HCT116 (cell line): ENCODE measurements at regions not wholly inside any gene's neighbourhood (a gene's known extent, or its start where the extent isn't known, plus 50 kb on each side); places are given as distances from the start of the nearest gene placed in this dataset.
"Not testable (repeated sequence)": the region's sequence is repeated elsewhere in the genome, so short reads cannot be mapped to it uniquely, and the experiment has no call there.

Source experiments
- ATAC-seq: fragments of 200-7000 bp; cut with Tn5 transposase; 2 replicates; pipeline ENCODE4 v1.9.1; 2020; ENCODE audit warnings: mild to moderate bottlenecking, moderate library complexity
- BruUV-seq: library from RNA; stranded (reverse); fragments of 400-500 nt; replicated peaks from 2 replicates; lab custom pipeline; 2021; lab: Mats Ljungman, UMichigan
- CTCF ChIA-PET: fragments of 300-600 bp; sonication (Branson Sonifier 250); formaldehyde crosslinking; loops from one replicate; lab custom pipeline; 2021; ENCODE audit warnings: antibody characterized with exemption; lab: Charles Lee
- POLR2A ChIA-PET: fragments of 300-600, 350-600 bp; sonication (Branson Sonifier 250); formaldehyde crosslinking; loops from one replicate; lab custom pipeline; 2021; ENCODE audit warnings: antibody characterized with exemption; lab: Charles Lee
- RAD21 ChIA-PET, 2 experiments: fragments of 300-600 bp; sonication (Branson Sonifier 250); formaldehyde crosslinking; loops; one replicate each; lab custom pipeline; 2023; ENCODE audit warnings: low total read pairs in 2 of 2; ENCODE audit not compliant: uncharacterized antibody in 2 of 2, unreplicated experiment in 2 of 2, low non-redundant PET in 1 of 2; lab: Charles Lee
- DNase-seq: peaks from one replicate; pipeline ENCODE4 v3.0.0-alpha.2; 2010; ENCODE audit warnings: low read depth, low spot score
- H2AFZ ChIP-seq: fragments of 200-600 bp; shearing (Covaris generic), sonication (generic); 2 replicates; pipeline ENCODE4 v1.6.1; 2017; ENCODE audit warnings: low read depth, mixed run types, mixed read lengths, antibody characterized with exemption, low read length; ENCODE audit not compliant: poor library complexity, severe bottlenecking
- H3K27ac ChIP-seq: 2 replicates; pipeline ENCODE4 v1.5.1; 2012; ENCODE audit warnings: low read depth, low read length
- H3K27me3 ChIP-seq: fragments of 200-600 bp; sonication (generic); 2 replicates; pipeline ENCODE4 v1.6.1; 2016; ENCODE audit warnings: mixed run types, low read length, mixed read lengths; ENCODE audit not compliant: insufficient read depth
- H3K36me3 ChIP-seq, 2 experiments: fragments of 200-500 bp in 1 of 2; fragments of 200-600 bp in 1 of 2; sonication (Bioruptor generic) in 1 of 2; sonication (generic) in 1 of 2; 2 replicates each; pipeline versions ENCODE4 v1.5.1 to v1.6.1; 2014 to 2016; ENCODE audit warnings: low read length in 2 of 2, inconsistent platforms in 1 of 2, mixed read lengths in 1 of 2, mixed run types in 1 of 2; ENCODE audit not compliant: insufficient read depth in 2 of 2, control insufficient read depth in 1 of 2
- H3K4me1 ChIP-seq, 2 experiments: fragments of 200-600 bp in 1 of 2; sonication (generic) in 1 of 2; 2 replicates each; pipeline versions ENCODE4 v1.5.1 to v1.6.1; 2012 to 2017; ENCODE audit warnings: low read length in 2 of 2, inconsistent platforms in 1 of 2, mild to moderate bottlenecking in 1 of 2, mixed read lengths in 1 of 2, mixed run types in 1 of 2, moderate library complexity in 1 of 2; ENCODE audit not compliant: insufficient read depth in 2 of 2, control insufficient read depth in 1 of 2
- H3K4me2 ChIP-seq: fragments of 200-600 bp; sonication (generic); 2 replicates; pipeline ENCODE4 v1.6.1; 2017; ENCODE audit warnings: mixed run types, low read length, mixed read lengths
- H3K4me3 ChIP-seq, 2 experiments: fragments of 200-600 bp in 1 of 2; sonication (generic) in 1 of 2; replicated peaks in 1 of 2; 2 replicates each; pipeline ENCODE4 v1.5.1; 2011 to 2016; ENCODE audit warnings: low read length in 2 of 2, control low read depth in 1 of 2, low read depth in 1 of 2, mild to moderate bottlenecking in 1 of 2, mixed read lengths in 1 of 2, mixed run types in 1 of 2
- H3K79me2 ChIP-seq: fragments of 200-600 bp; sonication (generic); 2 replicates; pipeline ENCODE4 v1.6.1; 2017; ENCODE audit warnings: mild to moderate bottlenecking, mixed run types, low read length, moderate library complexity, mixed read lengths; ENCODE audit not compliant: insufficient read depth
- H3K9ac ChIP-seq: fragments of 200-600 bp; sonication (generic); 2 replicates; pipeline ENCODE4 v1.6.1; 2016; ENCODE audit warnings: low read length, mixed read lengths
- H3K9me2 ChIP-seq: fragments of 200-600 bp; sonication (generic), shearing (Covaris generic); 2 replicates; pipeline ENCODE4 v1.6.1; 2017; ENCODE audit warnings: mixed run types, mild to moderate bottlenecking, moderate library complexity; ENCODE audit not compliant: insufficient read depth
- H3K9me3 ChIP-seq, 2 experiments: fragments of 200-500 bp in 1 of 2; fragments of 200-600 bp in 1 of 2; sonication (Bioruptor generic) in 1 of 2; sonication (generic) in 1 of 2; 2 replicates each; pipeline ENCODE4 v1.6.1; 2014 to 2017; ENCODE audit warnings: low read length in 2 of 2, mixed read lengths in 2 of 2, inconsistent platforms in 1 of 2, low read depth in 1 of 2, mild to moderate bottlenecking in 1 of 2, mixed run types in 1 of 2, moderate library complexity in 1 of 2; ENCODE audit not compliant: control insufficient read depth in 1 of 2, insufficient read depth in 1 of 2
- H4K20me1 ChIP-seq: fragments of 200-600 bp; sonication (generic), shearing (Covaris generic); 2 replicates; pipeline ENCODE4 v1.6.1; 2017; ENCODE audit warnings: mixed run types, mild to moderate bottlenecking, moderate library complexity; ENCODE audit not compliant: insufficient read depth
- ATF3 ChIP-seq: IDR thresholded peaks from 2 replicates; pipeline ENCODE4 v1.6.1; 2012
- EGR1 ChIP-seq: IDR thresholded peaks from 2 replicates; pipeline ENCODE4 v1.6.1; 2012; ENCODE audit warnings: low read depth
- FOSL1 ChIP-seq: IDR thresholded peaks from 2 replicates; pipeline ENCODE4 v1.6.1; 2012; ENCODE audit warnings: low read depth
- JUND ChIP-seq: IDR thresholded peaks from 2 replicates; pipeline ENCODE4 v1.6.1; 2012
- MAX ChIP-seq: IDR thresholded peaks from 2 replicates; pipeline ENCODE4 v1.6.1; 2012
- POLR2AphosphoS5 ChIP-seq: IDR thresholded peaks from 2 replicates; pipeline ENCODE4 v1.6.1; 2011; ENCODE audit warnings: mild to moderate bottlenecking, low read depth, low read length, moderate library complexity
- RAD21 ChIP-seq: IDR thresholded peaks from 2 replicates; pipeline ENCODE4 v1.6.1; 2012; ENCODE audit warnings: low read depth, mild to moderate bottlenecking
- SP1 ChIP-seq: IDR thresholded peaks from 2 replicates; pipeline ENCODE4 v1.6.1; 2012; ENCODE audit warnings: low read depth
- SRF ChIP-seq: IDR thresholded peaks from 2 replicates; pipeline ENCODE4 v1.6.1; 2012; ENCODE audit warnings: low read depth
- TCF7L2 ChIP-seq: IDR thresholded peaks from 2 replicates; pipeline ENCODE4 v1.7.0; 2011; ENCODE audit warnings: borderline replicate concordance, inconsistent platforms; ENCODE audit not compliant: insufficient read depth, insufficient read length; ENCODE audit errors: extremely low read depth
- YY1 ChIP-seq: IDR thresholded peaks from 2 replicates; pipeline ENCODE4 v1.6.1; 2011; ENCODE audit warnings: low read length, low read depth, moderate library complexity, mild to moderate bottlenecking; ENCODE audit not compliant: insufficient replicate concordance; ENCODE audit errors: extremely low read depth
- ZBTB33 ChIP-seq: IDR thresholded peaks from 2 replicates; pipeline ENCODE4 v1.6.1; 2011; ENCODE audit warnings: mild to moderate bottlenecking, low read length, moderate library complexity; ENCODE audit not compliant: insufficient replicate concordance; ENCODE audit errors: extremely low read depth
- intact Hi-C: fragments of 100-400 bp; cut with micrococcal nuclease; formaldehyde crosslinking; loops from 2 replicates; pipeline ENCODE4 v1.10.0; 2022
- TF ChIP-seq, protein P1 (sequence below): IDR thresholded peaks from 2 replicates; pipeline ENCODE4 v1.6.1; 2012; ENCODE audit warnings: low read depth

GRCh38 chr5:158494541-158494940, 605.2 kb downstream of the EBF1 start:
- no peak for DNase-seq
- no peak overlapping the region for H3K4me2 ChIP-seq
- no peaks in the 10 kb centered on the region for H3K9me2 ChIP-seq
- ChIA-PET POLR2A (no interaction called here), RAD21 (no interaction called here)
- H3K9me3 ChIP-seq = no peaks in the 10 kb centered on the region
- TF ChIP-seq FOSL1 (no peak), SP1 (no peak), JUND (no peak), EGR1 (no peak), MAX (no peak), POLR2AphosphoS5 (no peak), RAD21 (no peak), SRF (no peak), YY1 (no peak), ATF3 (no peak), ZBTB33 (no peak), TCF7L2 (no peak)
- TF ChIP-seq, protein P1, sequence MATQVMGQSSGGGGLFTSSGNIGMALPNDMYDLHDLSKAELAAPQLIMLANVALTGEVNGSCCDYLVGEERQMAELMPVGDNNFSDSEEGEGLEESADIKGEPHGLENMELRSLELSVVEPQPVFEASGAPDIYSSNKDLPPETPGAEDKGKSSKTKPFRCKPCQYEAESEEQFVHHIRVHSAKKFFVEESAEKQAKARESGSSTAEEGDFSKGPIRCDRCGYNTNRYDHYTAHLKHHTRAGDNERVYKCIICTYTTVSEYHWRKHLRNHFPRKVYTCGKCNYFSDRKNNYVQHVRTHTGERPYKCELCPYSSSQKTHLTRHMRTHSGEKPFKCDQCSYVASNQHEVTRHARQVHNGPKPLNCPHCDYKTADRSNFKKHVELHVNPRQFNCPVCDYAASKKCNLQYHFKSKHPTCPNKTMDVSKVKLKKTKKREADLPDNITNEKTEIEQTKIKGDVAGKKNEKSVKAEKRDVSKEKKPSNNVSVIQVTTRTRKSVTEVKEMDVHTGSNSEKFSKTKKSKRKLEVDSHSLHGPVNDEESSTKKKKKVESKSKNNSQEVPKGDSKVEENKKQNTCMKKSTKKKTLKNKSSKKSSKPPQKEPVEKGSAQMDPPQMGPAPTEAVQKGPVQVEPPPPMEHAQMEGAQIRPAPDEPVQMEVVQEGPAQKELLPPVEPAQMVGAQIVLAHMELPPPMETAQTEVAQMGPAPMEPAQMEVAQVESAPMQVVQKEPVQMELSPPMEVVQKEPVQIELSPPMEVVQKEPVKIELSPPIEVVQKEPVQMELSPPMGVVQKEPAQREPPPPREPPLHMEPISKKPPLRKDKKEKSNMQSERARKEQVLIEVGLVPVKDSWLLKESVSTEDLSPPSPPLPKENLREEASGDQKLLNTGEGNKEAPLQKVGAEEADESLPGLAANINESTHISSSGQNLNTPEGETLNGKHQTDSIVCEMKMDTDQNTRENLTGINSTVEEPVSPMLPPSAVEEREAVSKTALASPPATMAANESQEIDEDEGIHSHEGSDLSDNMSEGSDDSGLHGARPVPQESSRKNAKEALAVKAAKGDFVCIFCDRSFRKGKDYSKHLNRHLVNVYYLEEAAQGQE = no peak
- TF ChIP-seq, all 23 proteins: peak for 0
- Histone ChIP-seq H4K20me1 (no peaks in the 10 kb centered on the region), H3K9ac (no peak overlapping the region), H2AFZ (no peak overlapping the region), H3K4me1 (no peaks in the 10 kb centered on the region), H3K36me3 (no peaks in the 10 kb centered on the region), H3K27me3 (no peaks in the 10 kb centered on the region; the same call in 1 of the 2 replicates), H3K4me3 (no peak overlapping the region), H3K79me2 (no peaks in the 10 kb centered on the region), H3K27ac (no peak overlapping the region)
- CTCF ChIA-PET = no interaction called here
- ATAC-seq = no peak
- intact Hi-C loops = no loop called here
- no TSS peak for BruUV-seq

- DNase-seq, H3K27me3 ChIP-seq, H4K20me1 ChIP-seq, H3K9me3 ChIP-seq, H2AFZ ChIP-seq, H3K9ac ChIP-seq, intact Hi-C loops, H3K4me3 ChIP-seq, H3K27ac ChIP-seq, CTCF ChIA-PET, H3K79me2 ChIP-seq, ATAC-seq, POLR2A ChIA-PET, H3K4me1 ChIP-seq, H3K9me2 ChIP-seq, BruUV-seq, RAD21 ChIA-PET, H3K36me3 ChIP-seq, H3K4me2 ChIP-seq: not testable (repeated sequence)
Measured at GRCh38 chr5:158494044-158494443, 605.7 kb downstream of the EBF1 start.
